Endothelial cell of umbilical vein (primary cell): ENCODE measurements at regions not wholly inside any gene's neighbourhood (a gene's known extent, or its start where the extent isn't known, plus 50 kb on each side); places are given as distances from the start of the nearest gene placed in this dataset.

Source experiments
- BruUV-seq: library from RNA; stranded (reverse); fragments of 400-500 nt; replicated peaks from 2 replicates; lab custom pipeline; 2021; lab: Mats Ljungman, UMichigan
- CTCF ChIA-PET: fragments of 300-600, 350-600 bp; sonication (Branson Sonifier 250); formaldehyde crosslinking; loops from one replicate; lab custom pipeline; 2021; ENCODE audit warnings: antibody characterized with exemption, inconsistent platforms; lab: Charles Lee
- POLR2A ChIA-PET: fragments of 300-600, 350-600 bp; sonication (Branson Sonifier 250); formaldehyde crosslinking; loops from one replicate; lab custom pipeline; 2021; ENCODE audit warnings: antibody characterized with exemption, inconsistent platforms; lab: Charles Lee
- DNase-seq: peaks from one replicate; pipeline ENCODE4 v3.0.0-alpha.2; 2011; ENCODE audit warnings: low read depth, low spot score
- FAIRE-seq: peaks from 2 replicates; lab custom pipeline; 2011; peaks lifted over from hg19 to GRCh38; lab: Jason Lieb, UNC
- H2AFZ ChIP-seq: 2 replicates; pipeline ENCODE4 v1.6.0; 2012; ENCODE audit warnings: low read depth, low read length, control low read depth, inconsistent platforms
- H3K27ac ChIP-seq: 2 replicates; pipeline ENCODE4 v1.5.1; 2011; ENCODE audit warnings: low read depth, mild to moderate bottlenecking, control low read depth, low read length, moderate library complexity; ENCODE audit not compliant: insufficient read depth
- H3K27me3 ChIP-seq, 2 experiments: 2 replicates each; pipeline versions ENCODE4 v1.6.0 to v1.6.1; 2011; ENCODE audit warnings: low read length in 2 of 2, mixed read lengths in 1 of 2; ENCODE audit not compliant: control insufficient read depth in 2 of 2, insufficient read depth in 2 of 2
- H3K36me3 ChIP-seq, 2 experiments: 2 replicates in 1 of 2; 3 replicates in 1 of 2; pipeline ENCODE4 v1.5.1; 2011; ENCODE audit warnings: low read length in 2 of 2, mild to moderate bottlenecking in 1 of 2, moderate library complexity in 1 of 2; ENCODE audit not compliant: control insufficient read depth in 2 of 2, insufficient read depth in 2 of 2; ENCODE audit errors: extremely low read depth in 1 of 2
- H3K4me1 ChIP-seq: 3 replicates; pipeline ENCODE4 v1.5.1; 2011; ENCODE audit warnings: mild to moderate bottlenecking, low read length; ENCODE audit not compliant: control insufficient read depth, insufficient read depth; ENCODE audit errors: extremely low read depth
- H3K4me2 ChIP-seq: 2 replicates; pipeline ENCODE4 v1.6.1; 2011; ENCODE audit warnings: low read length, control low read depth, mixed read lengths; ENCODE audit not compliant: insufficient read depth
- H3K4me3 ChIP-seq, 3 experiments: fragments of 200-600 bp in 1 of 3; sonication (generic), shearing (Covaris generic) in 1 of 3; replicated peaks in 1 of 3; 2 replicates each; pipeline ENCODE4 v1.5.1; 2011 to 2016; ENCODE audit warnings: control low read depth in 3 of 3, low read length in 3 of 3, mild to moderate bottlenecking in 2 of 3, inconsistent platforms in 1 of 3, low read depth in 1 of 3, moderate library complexity in 1 of 3; ENCODE audit not compliant: insufficient read depth in 1 of 3
- H3K79me2 ChIP-seq: 2 replicates; pipeline ENCODE4 v1.6.0; 2012; ENCODE audit warnings: low read length, inconsistent platforms; ENCODE audit not compliant: control insufficient read depth, insufficient read depth
- H3K9ac ChIP-seq: replicated peaks from 2 replicates; pipeline ENCODE3; 2011; ENCODE audit warnings: low read length, control low read depth; ENCODE audit not compliant: insufficient read depth; ENCODE audit errors: extremely low read depth
- H3K9me1 ChIP-seq: replicated peaks from 3 replicates; pipeline ENCODE4 v1.6.0; 2011; ENCODE audit warnings: mild to moderate bottlenecking, low read length; ENCODE audit not compliant: control insufficient read depth, insufficient read depth; ENCODE audit errors: extremely low read depth
- H3K9me3 ChIP-seq: replicated peaks from 2 replicates; pipeline ENCODE4 v1.5.1; 2012; ENCODE audit warnings: low read length, inconsistent platforms; ENCODE audit not compliant: control insufficient read depth, insufficient read depth
- H4K20me1 ChIP-seq: replicated peaks from 2 replicates; pipeline ENCODE3; 2011; ENCODE audit warnings: mild to moderate bottlenecking, low read length; ENCODE audit not compliant: control insufficient read depth, insufficient read depth; ENCODE audit errors: extremely low read depth
- CTCF ChIP-seq, 2 donors: IDR thresholded peaks; 1 replicate in 1 of 2; 2 replicates in 1 of 2; pipeline ENCODE4 v1.5.1; 2011; ENCODE audit warnings: low read length in 2 of 2, mild to moderate bottlenecking in 2 of 2, moderate library complexity in 2 of 2, control low read depth in 1 of 2, inconsistent platforms in 1 of 2, low read depth in 1 of 2; ENCODE audit not compliant: insufficient read depth in 1 of 2; ENCODE audit errors: extremely low read depth in 1 of 2
- EZH2 ChIP-seq: IDR thresholded peaks from 2 replicates; pipeline ENCODE4 v1.6.1; 2012; ENCODE audit warnings: borderline replicate concordance, low read depth, mild to moderate bottlenecking, moderate library complexity, low read length, inconsistent platforms; ENCODE audit not compliant: severe bottlenecking
- GATA2 ChIP-seq: IDR thresholded peaks from 2 replicates; pipeline ENCODE4 v1.7.0; 2011; ENCODE audit warnings: low read depth, mild to moderate bottlenecking, moderate library complexity, mixed read lengths, low read length; ENCODE audit not compliant: insufficient read length, insufficient read depth
- JUN ChIP-seq: IDR thresholded peaks from 2 replicates; pipeline ENCODE4 v1.6.1; 2011; ENCODE audit warnings: borderline replicate concordance, low read depth; ENCODE audit not compliant: insufficient read length, insufficient read depth
- MAX ChIP-seq: IDR thresholded peaks from 2 replicates; pipeline ENCODE4 v1.6.1; 2011; ENCODE audit not compliant: insufficient read depth, insufficient read length
- MYC ChIP-seq: IDR thresholded peaks from one replicate; pipeline ENCODE4 v1.6.1; 2011; ENCODE audit warnings: mild to moderate bottlenecking, low read depth, low read length
- POLR2AphosphoS5 ChIP-seq: IDR thresholded peaks from 2 replicates; pipeline ENCODE4 v1.6.1; 2012; ENCODE audit warnings: low read depth, mild to moderate bottlenecking, control low read depth, low read length, moderate library complexity; ENCODE audit not compliant: insufficient read depth
- dilution Hi-C: fragments of 300-500 bp; cut with MboI; formaldehyde crosslinking; loops from one replicate; pipeline ENCODE4 v1.15.0; 2019; ENCODE audit warnings: low sequenced_read_pairs; ENCODE audit not compliant: extremely low pct_ligation_motif_present
- intact Hi-C: fragments of 100-400 bp; cut with micrococcal nuclease; formaldehyde crosslinking; loops from one replicate; pipeline ENCODE4 v1.10.0; 2022

GRCh38 chr5:171637811-171638210 lies 147.8 kb upstream of the SMIM23 start:
- no peaks in the 10 kb centered on the region for H3K4me1 ChIP-seq
- no TSS peak for BruUV-seq
- no peak overlapping the region for H3K4me2 ChIP-seq
- H3K36me3 ChIP-seq: no peaks in the 10 kb centered on the region
- no peaks in the 10 kb centered on the region for H4K20me1 ChIP-seq
- H3K27me3 ChIP-seq: no peaks in the 10 kb centered on the region
- no peaks in the 10 kb centered on the region for H3K9me1 ChIP-seq
- CTCF ChIA-PET: no interaction called here
- no peak overlapping the region for H3K4me3 ChIP-seq
- H3K79me2 ChIP-seq: no peaks in the 10 kb centered on the region
- no peak overlapping the region for H3K9ac ChIP-seq
- intact Hi-C loops (loop anchor here (10.0 kb wide), 1 partner anchor 407 kb away; no protein-coding TSS in a partner anchor), dilution Hi-C loops (no loop called here)
- no peak overlapping the region for H2AFZ ChIP-seq
- DNase-seq: no peak
- H3K9me3 ChIP-seq: no peaks in the 10 kb centered on the region
- TF ChIP-seq MYC (no peak), POLR2AphosphoS5 (no peak), MAX (no peak), GATA2 (no peak), CTCF (IDR thresholded peaks at IDR 0.05; ENCODE audit: extremely low read depth in 1 of 2, insufficient read depth in 1 of 2, low read depth in 1 of 2, low read length in 2 of 2) (no peak), EZH2 (no peak), JUN (no peak)
- no peak overlapping the region for H3K27ac ChIP-seq
- POLR2A ChIA-PET: no interaction called here
- FAIRE-seq: peak; percentile 42
